ENCODE measurements at regions not wholly inside any gene's neighbourhood (a gene's known extent, or its start where the extent isn't known, plus 50 kb on each side); places are given as distances from the start of the nearest gene placed in this dataset.
A peak's percentile ranks its signal among the peaks of the same experiment; 100 is the strongest.

DNA sequence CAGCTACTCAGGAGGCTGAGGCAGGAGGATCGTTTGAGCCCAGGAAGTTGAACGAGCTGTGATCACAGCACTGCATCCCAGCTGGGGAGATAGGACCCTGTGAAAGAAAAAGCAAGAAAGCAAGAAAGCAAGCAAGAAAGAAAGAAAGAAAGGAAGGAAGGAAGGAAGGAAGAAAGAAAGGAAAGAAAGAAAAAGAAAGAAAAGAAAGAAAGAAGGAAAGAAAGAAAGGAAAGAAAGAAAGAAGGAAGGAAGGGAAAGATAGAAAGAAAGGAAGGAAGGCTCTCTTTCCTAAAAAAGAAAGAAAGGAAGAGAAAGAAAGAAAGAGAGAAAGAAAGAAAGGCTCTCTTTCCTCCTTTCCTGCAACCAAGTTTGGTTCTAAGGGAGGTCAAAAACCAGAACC is 380.3 kb downstream of the PCNX1 start:
- no peaks in the 10 kb centered on the region for H3K36me3 ChIP-seq (ENCODE audit: insufficient read depth, low read length)
- no peak overlapping the region for H2AFZ ChIP-seq (ENCODE audit: low read length, unreplicated experiment)
- H3K4me1 ChIP-seq (ENCODE audit: control insufficient read depth, insufficient read depth, low read length, unreplicated experiment) = peaks cover 12% of the 10 kb centered on the region

DNA sequence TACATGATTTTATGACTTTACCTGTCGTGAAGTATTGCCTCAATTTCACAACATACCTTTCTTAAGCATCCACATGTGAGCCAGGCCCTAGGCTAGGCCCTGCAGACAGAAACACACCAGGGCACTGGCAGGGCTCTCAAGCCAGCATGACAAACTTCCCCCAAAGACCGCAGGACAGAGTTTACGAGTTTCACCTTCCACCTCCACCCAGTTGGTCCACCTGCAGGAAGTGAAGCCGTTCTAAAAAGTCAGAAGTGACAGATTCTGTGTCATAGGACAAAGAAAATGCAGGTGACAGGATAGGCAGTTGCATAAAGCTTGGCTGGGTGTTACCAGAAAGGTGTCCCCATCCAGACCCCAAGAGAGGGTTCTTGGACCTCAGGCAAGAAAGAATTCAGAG is 382.3 kb downstream of the PCNX1 start:
- no peaks in the 10 kb centered on the region for H3K36me3 ChIP-seq (ENCODE audit: insufficient read depth, low read length)
- H3K4me1 ChIP-seq (ENCODE audit: control insufficient read depth, insufficient read depth, low read length, unreplicated experiment) = peaks cover 12% of the 10 kb centered on the region
- no peak overlapping the region for H2AFZ ChIP-seq (ENCODE audit: low read length, unreplicated experiment)
- H3K27ac ChIP-seq (ENCODE audit: low read depth, low read length) = no peak overlapping the region
- H3K4me3 ChIP-seq (ENCODE audit: low read depth, low read length) = no peak overlapping the region
- no peaks in the 10 kb centered on the region for H3K27me3 ChIP-seq (ENCODE audit: insufficient read depth, low read length)
- no peaks in the 10 kb centered on the region for H3K79me2 ChIP-seq (ENCODE audit: control insufficient read depth, insufficient read depth, low read length, unreplicated experiment)

More for the DNA sequence above, 380.3 kb downstream of the PCNX1 start:
- Histone ChIP-seq H3K27me3 (ENCODE audit: insufficient read depth, low read length) (no peaks in the 10 kb centered on the region), H3K79me2 (ENCODE audit: control insufficient read depth, insufficient read depth, low read length, unreplicated experiment) (no peaks in the 10 kb centered on the region), H3K4me3 (ENCODE audit: low read depth, low read length) (no peak overlapping the region), H3K27ac (ENCODE audit: low read depth, low read length) (no peak overlapping the region)

DNA sequence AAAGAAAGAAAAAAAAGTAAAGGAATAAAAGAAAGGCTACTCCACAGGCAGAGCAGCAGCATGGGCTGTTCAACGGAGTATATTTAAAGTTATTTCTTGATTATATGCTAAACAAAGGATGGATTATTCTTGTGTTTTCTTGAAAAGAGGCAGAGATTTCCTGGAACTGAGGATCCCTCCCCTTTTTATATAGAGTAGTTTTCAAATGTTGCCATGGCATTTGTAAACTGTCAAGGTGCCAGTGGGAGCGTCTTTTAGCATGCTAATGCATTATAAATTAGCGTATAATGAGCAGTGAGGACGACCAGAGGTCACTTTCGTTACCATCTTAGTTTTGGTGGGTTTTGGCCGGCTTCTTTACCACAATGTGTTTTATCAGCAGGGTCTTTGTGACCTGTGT is 383.0 kb downstream of the PCNX1 start:
- no peak overlapping the region for H3K4me3 ChIP-seq (ENCODE audit: low read depth, low read length)
- no peaks in the 10 kb centered on the region for H3K27me3 ChIP-seq (ENCODE audit: insufficient read depth, low read length)
- no peaks in the 10 kb centered on the region for H3K79me2 ChIP-seq (ENCODE audit: control insufficient read depth, insufficient read depth, low read length, unreplicated experiment)
- H3K4me1 ChIP-seq (ENCODE audit: control insufficient read depth, insufficient read depth, low read length, unreplicated experiment) = peaks cover 12% of the 10 kb centered on the region
- no peaks in the 10 kb centered on the region for H3K36me3 ChIP-seq (ENCODE audit: insufficient read depth, low read length)
- no peak overlapping the region for H2AFZ ChIP-seq (ENCODE audit: low read length, unreplicated experiment)
- no peak overlapping the region for H3K27ac ChIP-seq (ENCODE audit: low read depth, low read length)

DNA sequence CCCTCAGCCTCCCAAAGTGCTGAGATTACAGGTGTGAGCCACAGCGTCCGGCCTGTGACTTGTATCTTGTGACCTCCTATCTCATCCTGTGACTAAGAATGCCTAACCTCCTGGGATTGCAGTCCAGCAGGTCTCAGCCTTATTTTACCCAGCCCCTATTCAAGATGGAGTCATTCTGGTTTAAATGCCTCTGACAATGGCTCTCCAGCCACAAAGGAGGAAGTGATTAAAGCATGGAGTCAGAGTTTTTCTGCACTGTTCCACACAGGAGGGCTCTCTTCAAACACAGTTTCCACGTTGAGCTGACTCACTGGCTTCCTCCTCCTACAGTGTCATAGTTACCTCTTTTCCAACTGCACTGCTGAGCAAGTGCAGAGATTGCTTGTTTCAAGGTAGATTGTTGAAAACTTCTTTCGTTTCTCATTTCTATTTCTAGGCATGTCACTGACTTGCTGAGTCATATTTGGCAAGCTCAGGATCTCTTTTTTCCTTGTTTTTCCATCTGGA is 383.8 kb downstream of the PCNX1 start:
- Histone ChIP-seq H3K4me1 (ENCODE audit: control insufficient read depth, insufficient read depth, low read length, unreplicated experiment) (peaks cover 12% of the 10 kb centered on the region), H3K36me3 (ENCODE audit: insufficient read depth, low read length) (no peaks in the 10 kb centered on the region), H3K79me2 (ENCODE audit: control insufficient read depth, insufficient read depth, low read length, unreplicated experiment) (no peaks in the 10 kb centered on the region), H2AFZ (ENCODE audit: low read length, unreplicated experiment) (no peak overlapping the region), H3K27me3 (ENCODE audit: insufficient read depth, low read length) (no peaks in the 10 kb centered on the region), H3K4me3 (ENCODE audit: low read depth, low read length) (no peak overlapping the region), H3K27ac (ENCODE audit: low read depth, low read length) (peak overlapping the region; percentile 55)

DNA sequence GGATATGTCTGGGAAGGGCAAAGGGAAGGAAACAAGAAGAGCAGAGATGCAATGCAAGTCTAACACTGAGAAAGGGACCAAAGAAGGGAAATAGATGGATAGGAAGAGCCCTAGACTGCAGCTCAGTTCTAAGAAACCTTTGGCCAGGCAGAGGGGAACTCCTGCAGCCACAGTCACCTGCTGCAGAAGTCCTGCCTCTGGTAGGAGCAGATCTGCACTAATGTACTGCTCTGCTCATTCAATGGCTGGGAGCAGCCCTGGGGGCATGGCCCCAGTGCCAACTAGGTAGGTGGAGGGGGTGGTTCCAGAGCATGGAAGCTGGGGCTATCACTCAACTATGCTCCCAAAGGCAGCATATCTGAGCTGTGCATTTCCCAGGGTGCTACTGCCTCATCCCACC is 388.9 kb downstream of the PCNX1 start:
- Histone ChIP-seq H3K4me3 (ENCODE audit: low read depth, low read length) (no peak overlapping the region), H3K4me1 (ENCODE audit: control insufficient read depth, insufficient read depth, low read length, unreplicated experiment) (peaks cover 6% of the 10 kb centered on the region), H3K27me3 (ENCODE audit: insufficient read depth, low read length) (no peaks in the 10 kb centered on the region), H3K27ac (ENCODE audit: low read depth, low read length) (no peak overlapping the region), H3K79me2 (ENCODE audit: control insufficient read depth, insufficient read depth, low read length, unreplicated experiment) (no peaks in the 10 kb centered on the region), H2AFZ (ENCODE audit: low read length, unreplicated experiment) (no peak overlapping the region), H3K36me3 (ENCODE audit: insufficient read depth, low read length) (no peaks in the 10 kb centered on the region)

DNA sequence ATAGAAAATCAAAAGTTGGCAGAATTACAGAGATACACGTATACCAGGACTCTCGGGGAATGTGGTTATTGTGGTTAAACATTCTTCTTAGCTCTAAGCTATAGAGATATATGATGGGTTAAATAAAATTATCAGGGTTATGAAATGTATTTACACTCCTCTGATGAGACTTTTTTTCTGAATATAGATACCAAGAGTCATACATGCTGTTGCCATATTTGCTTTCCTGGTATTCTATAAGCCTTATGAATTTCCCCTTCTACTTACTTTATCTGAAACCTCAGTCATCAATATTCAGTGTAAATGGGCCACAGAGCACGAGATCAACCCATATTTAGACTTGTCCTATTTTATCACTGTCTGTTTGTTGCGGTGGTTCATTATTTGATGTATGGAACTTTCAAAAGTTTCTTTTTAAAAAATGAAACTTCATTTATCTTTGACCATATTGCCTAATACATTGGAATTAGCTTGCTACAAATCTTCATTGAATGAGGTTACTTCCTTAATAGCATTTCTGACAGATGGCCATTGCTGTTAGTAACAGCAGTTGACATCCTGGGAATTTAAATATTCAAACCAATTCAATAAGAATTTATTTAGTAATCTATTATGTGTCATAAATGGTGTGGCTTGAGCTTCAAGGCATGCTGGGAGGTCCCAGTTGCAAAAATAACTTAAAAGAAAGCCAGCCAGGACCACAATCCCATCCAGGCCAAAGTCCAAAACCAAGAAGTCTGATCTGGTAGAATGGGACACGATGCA is 393.5 kb downstream of the PCNX1 start:
- no peaks in the 10 kb centered on the region for H3K27me3 ChIP-seq (ENCODE audit: insufficient read depth, low read length)
- H3K36me3 ChIP-seq (ENCODE audit: insufficient read depth, low read length) = peaks cover 8% of the 10 kb centered on the region; the same call in 1 of the 2 replicates
- H3K4me1 ChIP-seq (ENCODE audit: control insufficient read depth, insufficient read depth, low read length, unreplicated experiment) = no peaks in the 10 kb centered on the region
- no peaks in the 10 kb centered on the region for H3K79me2 ChIP-seq (ENCODE audit: control insufficient read depth, insufficient read depth, low read length, unreplicated experiment)
- H3K4me3 ChIP-seq (ENCODE audit: low read depth, low read length) = no peak overlapping the region
- H3K27ac ChIP-seq (ENCODE audit: low read depth, low read length) = no peak overlapping the region
- peak overlapping the region; percentile 36 for H2AFZ ChIP-seq (ENCODE audit: low read length, unreplicated experiment)

DNA sequence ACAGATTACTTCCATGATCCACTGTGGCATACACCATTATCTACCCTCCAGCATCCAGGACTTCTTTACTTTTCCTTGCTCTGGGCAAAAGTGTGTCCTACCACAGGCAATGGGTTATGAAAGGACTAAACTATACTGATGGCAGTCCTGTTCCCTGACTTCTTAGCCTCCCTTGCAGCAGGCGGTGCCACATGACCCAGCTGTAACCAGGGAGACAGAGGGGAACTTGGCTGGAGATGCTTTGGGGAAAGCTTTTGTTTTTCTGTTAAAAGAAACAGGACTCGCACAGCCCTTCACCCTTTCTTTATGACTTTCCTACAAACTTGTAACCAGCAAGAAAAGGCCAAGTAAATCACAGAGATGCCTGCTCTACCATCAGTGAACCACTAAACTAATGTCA is 394.4 kb downstream of the PCNX1 start:
- H2AFZ ChIP-seq (ENCODE audit: low read length, unreplicated experiment) = no peak overlapping the region
- H3K36me3 ChIP-seq (ENCODE audit: insufficient read depth, low read length) = peaks cover 13% of the 10 kb centered on the region; the same call in 1 of the 2 replicates
- no peaks in the 10 kb centered on the region for H3K27me3 ChIP-seq (ENCODE audit: insufficient read depth, low read length)
- H3K79me2 ChIP-seq (ENCODE audit: control insufficient read depth, insufficient read depth, low read length, unreplicated experiment) = no peaks in the 10 kb centered on the region
- H3K27ac ChIP-seq (ENCODE audit: low read depth, low read length) = no peak overlapping the region
- no peak overlapping the region for H3K4me3 ChIP-seq (ENCODE audit: low read depth, low read length)
- H3K4me1 ChIP-seq (ENCODE audit: control insufficient read depth, insufficient read depth, low read length, unreplicated experiment) = no peaks in the 10 kb centered on the region

DNA sequence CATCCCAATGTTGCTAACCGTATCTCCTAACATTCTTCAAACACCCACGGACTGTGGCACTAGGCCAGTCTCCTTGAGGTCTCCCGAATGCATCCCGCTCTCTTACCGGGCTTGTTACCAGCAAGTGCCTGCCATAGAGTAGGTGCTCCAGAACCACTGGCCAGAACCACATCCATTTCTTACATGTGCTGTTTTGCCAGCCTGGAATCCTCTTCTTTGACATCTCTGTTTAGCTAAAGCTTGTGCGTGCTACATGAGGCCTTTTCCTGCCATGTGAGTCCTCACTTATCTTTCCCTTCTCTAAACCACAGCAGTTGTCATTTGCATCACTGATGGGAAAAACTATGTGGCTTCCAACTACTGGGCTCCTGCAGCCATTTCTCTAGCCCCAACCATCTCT is 397.4 kb downstream of the PCNX1 start:
- H3K4me1 ChIP-seq (ENCODE audit: control insufficient read depth, insufficient read depth, low read length, unreplicated experiment) = no peaks in the 10 kb centered on the region
- H2AFZ ChIP-seq (ENCODE audit: low read length, unreplicated experiment) = no peak overlapping the region
- H3K27me3 ChIP-seq (ENCODE audit: insufficient read depth, low read length) = no peaks in the 10 kb centered on the region
- no peak overlapping the region for H3K27ac ChIP-seq (ENCODE audit: low read depth, low read length)
- H3K79me2 ChIP-seq (ENCODE audit: control insufficient read depth, insufficient read depth, low read length, unreplicated experiment) = no peaks in the 10 kb centered on the region
- H3K36me3 ChIP-seq (ENCODE audit: insufficient read depth, low read length) = peaks cover 13% of the 10 kb centered on the region; the same call in 1 of the 2 replicates
- H3K4me3 ChIP-seq (ENCODE audit: low read depth, low read length) = no peak overlapping the region

DNA sequence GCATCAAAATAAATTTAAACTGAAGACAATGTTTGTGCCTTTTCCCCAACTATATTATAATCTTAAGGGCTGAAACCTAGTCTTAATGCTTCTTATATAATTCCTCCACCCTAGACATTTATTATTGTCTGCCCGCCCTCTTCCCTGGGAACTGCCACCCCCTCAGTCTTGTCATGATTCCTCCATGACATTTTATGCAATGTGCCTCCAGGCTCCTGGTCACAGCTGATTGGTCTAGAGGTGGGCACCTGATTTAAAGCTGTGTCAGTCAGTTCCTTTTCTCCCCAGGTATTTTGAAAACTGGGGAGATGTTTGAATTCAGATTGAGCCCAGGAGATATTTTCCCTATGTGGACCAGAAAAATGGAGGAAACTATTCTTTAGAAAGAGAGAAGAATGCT is 401.4 kb downstream of the PCNX1 start:
- H3K27ac ChIP-seq (ENCODE audit: low read depth, low read length) = no peak overlapping the region
- no peak overlapping the region for H3K4me3 ChIP-seq (ENCODE audit: low read depth, low read length)
- no peaks in the 10 kb centered on the region for H3K27me3 ChIP-seq (ENCODE audit: insufficient read depth, low read length)
- peaks cover 13% of the 10 kb centered on the region; the same call in 1 of the 2 replicates for H3K36me3 ChIP-seq (ENCODE audit: insufficient read depth, low read length)
- H3K79me2 ChIP-seq (ENCODE audit: control insufficient read depth, insufficient read depth, low read length, unreplicated experiment) = no peaks in the 10 kb centered on the region
- no peak overlapping the region for H2AFZ ChIP-seq (ENCODE audit: low read length, unreplicated experiment)
- no peaks in the 10 kb centered on the region for H3K4me1 ChIP-seq (ENCODE audit: control insufficient read depth, insufficient read depth, low read length, unreplicated experiment)

DNA sequence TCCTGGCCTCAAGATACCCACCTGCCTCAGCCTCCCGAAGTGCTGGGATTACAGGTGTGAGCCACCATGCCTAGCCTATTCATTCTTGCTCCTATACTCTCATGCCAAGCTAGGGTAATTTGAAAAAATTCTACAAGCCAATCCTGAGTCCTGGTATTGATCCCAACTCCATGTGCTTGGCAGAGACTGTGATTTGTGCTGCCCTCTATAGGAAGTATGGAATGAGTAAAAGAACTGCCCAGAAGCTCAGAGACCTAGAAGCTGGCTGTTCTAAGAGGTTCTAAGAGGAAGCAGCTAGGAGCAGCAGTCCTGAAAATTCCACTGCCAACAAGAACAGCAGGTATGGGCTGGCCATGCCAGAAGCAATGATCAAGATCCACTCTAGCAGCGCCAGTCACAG is 402.5 kb downstream of the PCNX1 start:
- H3K27me3 ChIP-seq (ENCODE audit: insufficient read depth, low read length) = no peaks in the 10 kb centered on the region
- peaks cover 10% of the 10 kb centered on the region; the same call in 1 of the 2 replicates for H3K36me3 ChIP-seq (ENCODE audit: insufficient read depth, low read length)
- no peak overlapping the region for H2AFZ ChIP-seq (ENCODE audit: low read length, unreplicated experiment)
- no peaks in the 10 kb centered on the region for H3K79me2 ChIP-seq (ENCODE audit: control insufficient read depth, insufficient read depth, low read length, unreplicated experiment)
- no peak overlapping the region for H3K27ac ChIP-seq (ENCODE audit: low read depth, low read length)
- no peak overlapping the region for H3K4me3 ChIP-seq (ENCODE audit: low read depth, low read length)
- H3K4me1 ChIP-seq (ENCODE audit: control insufficient read depth, insufficient read depth, low read length, unreplicated experiment) = no peaks in the 10 kb centered on the region

DNA sequence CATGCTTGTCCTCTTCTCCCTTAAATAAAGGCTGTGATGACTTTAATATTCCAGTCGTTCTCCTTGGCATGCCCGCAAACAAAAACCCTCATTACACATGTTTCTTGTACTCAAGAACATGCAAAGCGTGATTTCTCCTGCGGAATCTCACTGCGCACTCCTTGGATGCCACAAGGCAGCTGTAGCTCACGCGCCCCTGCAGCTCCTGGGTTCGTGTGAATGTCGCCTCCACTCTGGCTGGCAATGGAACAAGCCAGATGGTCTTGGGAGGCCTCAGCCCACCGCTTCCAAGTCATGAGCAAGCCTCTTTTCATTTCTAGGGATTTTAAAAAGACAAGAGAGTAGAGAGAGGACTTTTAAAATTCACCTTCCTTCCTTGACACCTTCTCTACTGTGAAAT is 403.8 kb downstream of the PCNX1 start:
- Histone ChIP-seq H2AFZ (ENCODE audit: low read length, unreplicated experiment) (no peak overlapping the region), H3K27ac (ENCODE audit: low read depth, low read length) (no peak overlapping the region), H3K27me3 (ENCODE audit: insufficient read depth, low read length) (no peaks in the 10 kb centered on the region), H3K79me2 (ENCODE audit: control insufficient read depth, insufficient read depth, low read length, unreplicated experiment) (no peaks in the 10 kb centered on the region), H3K36me3 (ENCODE audit: insufficient read depth, low read length) (0 out of 2 replicates have a peak, but pooled peaks cover 2% of the 10 kb centered on the region), H3K4me3 (ENCODE audit: low read depth, low read length) (no peak overlapping the region), H3K4me1 (ENCODE audit: control insufficient read depth, insufficient read depth, low read length, unreplicated experiment) (no peaks in the 10 kb centered on the region)

Measured in ACC112 (cell line).